ENCODE measurements at regions not wholly inside any gene's neighbourhood (a gene's known extent, or its start where the extent isn't known, plus 50 kb on each side); places are given as distances from the start of the nearest gene placed in this dataset.

DNA sequence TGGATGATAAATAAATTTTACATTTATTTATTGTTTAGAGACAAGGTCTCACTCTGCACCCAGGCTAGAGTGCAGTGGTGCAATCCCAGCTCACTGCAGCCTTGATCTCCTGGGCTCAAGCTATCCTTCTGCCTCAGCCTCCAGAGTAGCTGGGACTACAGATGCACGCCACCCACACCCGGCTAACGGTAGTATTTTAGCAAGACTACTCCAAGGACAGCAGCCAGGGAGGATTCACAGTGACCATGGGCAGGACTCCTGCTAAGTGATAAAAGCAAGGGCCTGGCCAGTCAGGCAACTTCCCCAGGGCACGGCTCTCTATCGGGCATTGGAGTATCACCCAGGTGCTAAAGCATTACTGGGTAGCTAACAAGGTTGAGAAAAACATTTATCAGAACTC is 55.4 kb downstream of the ARL6IP4 start:
- TF ChIP-seq, protein P1, sequence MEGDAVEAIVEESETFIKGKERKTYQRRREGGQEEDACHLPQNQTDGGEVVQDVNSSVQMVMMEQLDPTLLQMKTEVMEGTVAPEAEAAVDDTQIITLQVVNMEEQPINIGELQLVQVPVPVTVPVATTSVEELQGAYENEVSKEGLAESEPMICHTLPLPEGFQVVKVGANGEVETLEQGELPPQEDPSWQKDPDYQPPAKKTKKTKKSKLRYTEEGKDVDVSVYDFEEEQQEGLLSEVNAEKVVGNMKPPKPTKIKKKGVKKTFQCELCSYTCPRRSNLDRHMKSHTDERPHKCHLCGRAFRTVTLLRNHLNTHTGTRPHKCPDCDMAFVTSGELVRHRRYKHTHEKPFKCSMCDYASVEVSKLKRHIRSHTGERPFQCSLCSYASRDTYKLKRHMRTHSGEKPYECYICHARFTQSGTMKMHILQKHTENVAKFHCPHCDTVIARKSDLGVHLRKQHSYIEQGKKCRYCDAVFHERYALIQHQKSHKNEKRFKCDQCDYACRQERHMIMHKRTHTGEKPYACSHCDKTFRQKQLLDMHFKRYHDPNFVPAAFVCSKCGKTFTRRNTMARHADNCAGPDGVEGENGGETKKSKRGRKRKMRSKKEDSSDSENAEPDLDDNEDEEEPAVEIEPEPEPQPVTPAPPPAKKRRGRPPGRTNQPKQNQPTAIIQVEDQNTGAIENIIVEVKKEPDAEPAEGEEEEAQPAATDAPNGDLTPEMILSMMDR (IDR thresholded peaks at IDR 0.05): no peak
- TF ChIP-seq POLR2A (IDR thresholded peaks at IDR 0.05): no peak
